ENCODE measurements at regions not wholly inside any gene's neighbourhood (a gene's known extent, or its start where the extent isn't known, plus 50 kb on each side); places are given as distances from the start of the nearest gene placed in this dataset.

GRCh38 chr2:234548695-234549420 lies 52.0 kb upstream of the ARL4C start:
- TF ChIP-seq POLR2AphosphoS5 (IDR thresholded peaks at IDR 0.05): no peak
- TF ChIP-seq POLR2A (IDR thresholded peaks at IDR 0.05; ENCODE audit: low read depth): no peak
- no peak for TF ChIP-seq EP300 (IDR thresholded peaks at IDR 0.05)
- TF ChIP-seq CTCF (IDR thresholded peaks at IDR 0.05): no peak
- Histone ChIP-seq H3K4me3 (no peak overlapping the region), H3K9me3 (no peaks in the 10 kb centered on the region), H3K27ac (replicated peaks in 1 of 4) (no peak overlapping the region), H3K27me3 (peaks cover 0 to 21% (median 0%) of the 10 kb centered on the region in 4 donors), H3K36me3 (no peaks in the 10 kb centered on the region), H3K4me1 (peaks cover 5 to 15% (median 8%) of the 10 kb centered on the region in 4 donors)
- 65% methylated on average over 15 of the region's 15 CpGs for WGBS
- intact Hi-C loops (cut with DNase I): loop anchor here (5.0 to 10.0 kb wide), 2 partner anchors 414 to 572 kb away; no protein-coding TSS in a partner anchor
- no peak for DNase-seq (ENCODE audit: extremely low spot score)

DNA sequence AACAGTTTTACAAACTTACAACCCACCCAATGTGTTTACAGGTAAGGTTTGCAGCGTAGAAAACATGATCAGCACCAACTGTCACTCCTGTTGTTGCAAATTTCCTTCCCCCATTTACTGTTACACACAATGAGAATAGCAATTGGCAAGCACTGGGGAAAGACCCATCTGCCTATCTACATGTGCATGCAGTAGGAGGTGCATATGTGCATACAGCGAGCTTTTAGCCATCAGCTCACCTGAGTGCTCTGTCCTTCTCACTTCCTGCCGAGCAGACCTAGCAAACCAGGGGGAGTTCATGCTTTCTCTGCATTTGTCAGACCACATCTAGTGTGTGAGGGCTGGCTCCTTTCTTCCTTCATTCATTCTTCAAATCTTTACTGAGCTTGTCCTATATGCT lies 49.9 kb upstream of the ARL4C start:
- Histone ChIP-seq H3K4me1 (peaks cover 5 to 15% (median 8%) of the 10 kb centered on the region in 4 donors), H3K9me3 (no peaks in the 10 kb centered on the region), H3K4me3 (no peak overlapping the region), H3K27me3 (peaks cover 0 to 21% (median 0%) of the 10 kb centered on the region in 4 donors), H3K27ac (replicated peaks in 1 of 4) (no peak overlapping the region), H3K36me3 (no peaks in the 10 kb centered on the region)
- TF ChIP-seq EP300 (IDR thresholded peaks at IDR 0.05) (no peak), CTCF (IDR thresholded peaks at IDR 0.05) (no peak), POLR2AphosphoS5 (IDR thresholded peaks at IDR 0.05) (no peak), POLR2A (IDR thresholded peaks at IDR 0.05; ENCODE audit: low read depth) (no peak)
- intact Hi-C loops (cut with DNase I): loop anchor here (5.0 to 10.0 kb wide), 2 partner anchors 412 to 569 kb away; no protein-coding TSS in a partner anchor
- 93% methylated on average over 3 of the region's 3 CpGs for WGBS
- DNase-seq (ENCODE audit: extremely low spot score): no peak

Measured in esophagus muscularis mucosa (tissue), 4 donors.